HG02759 (cell line): ENCODE measurements at regions not wholly inside any gene's neighbourhood (a gene's known extent, or its start where the extent isn't known, plus 50 kb on each side); places are given as distances from the start of the nearest gene placed in this dataset.

ENCODE experiments used
- ATAC-seq: cut with Tn5 transposase; IDR thresholded peaks from one replicate; pipeline ENCODE4 v1.9.1; 2021; ENCODE audit warnings: mild to moderate bottlenecking, moderate library complexity; ENCODE audit not compliant: unreplicated experiment

- peak; percentile 43 for ATAC-seq
These were observed 69.8 kb upstream of the TANK start for GRCh38 chr2:161090411-161090810.

- ATAC-seq: no peak
These were observed 64.9 kb upstream of the TANK start for GRCh38 chr2:161095314-161095713.

GRCh38 chr2:161096336-161096735 is 63.9 kb upstream of the TANK start:
- ATAC-seq: no peak

- ATAC-seq: no peak
These were observed 63.1 kb upstream of the TANK start for GRCh38 chr2:161097157-161097556.

- ATAC-seq: no peak
These were observed 59.9 kb upstream of the TANK start for GRCh38 chr2:161100211-161100895.

- no peak for ATAC-seq
These were observed 58.8 kb upstream of the TANK start for GRCh38 chr2:161101406-161101805.

GRCh38 chr2:161102770-161103450 is 57.3 kb upstream of the TANK start:
- no peak for ATAC-seq

GRCh38 chr2:161103451-161103831 is 56.8 kb upstream of the TANK start:
- ATAC-seq: no peak

- peak; percentile 92 for ATAC-seq
These were observed 56.1 kb upstream of the TANK start for GRCh38 chr2:161104054-161104553.

- ATAC-seq: no peak
These were observed 53.0 kb upstream of the TANK start for GRCh38 chr2:161107265-161107664.
